GM12872 (cell line): ENCODE measurements at regions not wholly inside any gene's neighbourhood (a gene's known extent, or its start where the extent isn't known, plus 50 kb on each side); places are given as distances from the start of the nearest gene placed in this dataset.

Source experiments
- TF ChIP-seq, protein P1 (sequence below): IDR thresholded peaks from 3 replicates; pipeline ENCODE4 v1.5.1; 2011; ENCODE audit warnings: low read depth, mild to moderate bottlenecking, low read length, moderate library complexity; ENCODE audit not compliant: insufficient read depth

- TF ChIP-seq, protein P1, sequence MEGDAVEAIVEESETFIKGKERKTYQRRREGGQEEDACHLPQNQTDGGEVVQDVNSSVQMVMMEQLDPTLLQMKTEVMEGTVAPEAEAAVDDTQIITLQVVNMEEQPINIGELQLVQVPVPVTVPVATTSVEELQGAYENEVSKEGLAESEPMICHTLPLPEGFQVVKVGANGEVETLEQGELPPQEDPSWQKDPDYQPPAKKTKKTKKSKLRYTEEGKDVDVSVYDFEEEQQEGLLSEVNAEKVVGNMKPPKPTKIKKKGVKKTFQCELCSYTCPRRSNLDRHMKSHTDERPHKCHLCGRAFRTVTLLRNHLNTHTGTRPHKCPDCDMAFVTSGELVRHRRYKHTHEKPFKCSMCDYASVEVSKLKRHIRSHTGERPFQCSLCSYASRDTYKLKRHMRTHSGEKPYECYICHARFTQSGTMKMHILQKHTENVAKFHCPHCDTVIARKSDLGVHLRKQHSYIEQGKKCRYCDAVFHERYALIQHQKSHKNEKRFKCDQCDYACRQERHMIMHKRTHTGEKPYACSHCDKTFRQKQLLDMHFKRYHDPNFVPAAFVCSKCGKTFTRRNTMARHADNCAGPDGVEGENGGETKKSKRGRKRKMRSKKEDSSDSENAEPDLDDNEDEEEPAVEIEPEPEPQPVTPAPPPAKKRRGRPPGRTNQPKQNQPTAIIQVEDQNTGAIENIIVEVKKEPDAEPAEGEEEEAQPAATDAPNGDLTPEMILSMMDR = no peak
These were observed 186.7 kb downstream of the TM2D1 start for GRCh38 chr1:61538228-61538627.

DNA sequence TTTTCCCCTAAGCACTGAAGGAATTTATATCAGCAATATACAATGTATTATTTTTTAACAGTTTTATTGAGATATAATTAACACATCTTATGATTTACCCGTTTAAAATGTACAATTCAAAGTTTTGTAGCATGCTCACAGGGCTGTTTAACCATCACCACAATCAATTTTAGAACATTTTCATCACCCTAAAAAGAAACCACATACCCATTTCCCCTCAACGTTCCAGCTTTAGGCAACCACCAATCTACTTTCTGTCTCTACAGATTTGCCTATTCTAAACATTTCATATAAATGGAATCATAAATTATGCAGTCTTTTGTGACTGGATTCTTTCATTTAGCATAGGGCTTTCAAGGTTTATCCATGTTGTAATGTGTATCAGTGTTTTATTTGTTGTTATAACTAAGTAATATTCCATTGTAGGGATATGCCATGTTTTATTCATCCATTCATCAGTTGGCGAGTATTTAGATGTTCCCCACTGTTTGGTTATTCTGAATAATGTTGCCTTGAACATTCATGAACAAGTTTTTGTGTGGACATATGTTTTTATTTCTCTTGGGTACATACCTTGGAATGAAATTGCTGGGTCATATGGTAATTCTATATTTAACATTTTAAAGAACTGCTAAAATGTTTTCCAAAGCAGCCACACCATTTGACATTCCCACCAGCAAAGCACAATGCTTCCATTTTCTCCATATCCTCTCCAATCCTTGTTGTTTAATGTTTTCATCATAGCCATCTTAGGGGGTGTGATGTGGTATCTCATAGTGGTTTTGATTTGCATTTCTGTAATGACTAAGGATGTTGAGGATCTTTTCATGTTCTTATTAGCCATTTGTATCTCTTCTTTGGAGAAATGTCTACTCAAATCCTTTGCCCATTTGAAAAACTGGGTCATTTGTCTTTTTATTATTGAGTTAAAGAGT, 188.5 kb downstream of the TM2D1 start:
- TF ChIP-seq, protein P1 = no peak

DNA sequence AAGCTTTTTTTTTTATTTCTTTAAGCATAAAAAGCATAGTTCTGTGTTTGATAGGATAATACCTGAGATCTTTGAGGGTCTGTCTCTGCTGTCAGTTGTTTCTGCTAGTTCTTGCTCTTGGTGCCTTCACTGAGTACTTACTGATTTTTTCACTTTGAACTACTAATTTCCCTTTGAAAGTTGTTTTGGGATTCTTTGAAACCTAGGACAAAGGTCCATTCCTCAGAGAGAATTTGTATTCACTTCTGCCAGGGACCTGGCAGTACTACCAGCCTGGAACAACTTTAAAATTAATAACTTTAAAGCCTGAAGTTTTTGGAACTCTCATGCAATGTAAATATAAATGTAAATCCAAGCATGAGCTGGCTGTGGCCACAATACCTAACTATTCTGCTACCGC, 190.1 kb downstream of the TM2D1 start:
- TF ChIP-seq, protein P1 = no peak

DNA sequence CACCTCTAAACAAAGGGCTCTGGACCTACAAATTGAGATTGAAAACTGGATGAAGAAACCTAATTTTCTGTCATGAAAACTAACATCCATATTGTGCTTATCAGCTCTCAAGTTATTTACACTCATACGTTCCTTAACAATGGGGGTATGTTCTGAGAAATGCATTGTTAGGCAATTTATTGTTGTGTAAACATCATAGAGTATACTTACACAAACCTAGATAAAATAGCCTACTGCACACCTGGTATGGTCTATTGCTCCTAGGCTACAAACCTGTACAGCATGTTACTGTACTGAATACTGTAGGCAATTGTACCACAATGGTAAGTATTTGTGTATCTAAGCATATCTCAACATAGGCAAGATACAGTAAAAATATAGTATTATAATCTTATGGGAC, 191.4 kb downstream of the TM2D1 start:
- TF ChIP-seq, protein P1 = no peak

- TF ChIP-seq, protein P1 = no peak
These were observed 193.2 kb downstream of the TM2D1 start for GRCh38 chr1:61531716-61532115.

GRCh38 chr1:61523893-61524605, 200.9 kb downstream of the TM2D1 start:
- TF ChIP-seq, protein P1 = no peak

- TF ChIP-seq, protein P1 = no peak
These were observed 201.7 kb downstream of the TM2D1 start for GRCh38 chr1:61523229-61523628.
